ENCODE measurements at regions not wholly inside any gene's neighbourhood (a gene's known extent, or its start where the extent isn't known, plus 50 kb on each side); places are given as distances from the start of the nearest gene placed in this dataset.

- TF ChIP-seq AKNA (CRISPR knock-in tag; IDR thresholded peaks at IDR 0.05; ENCODE audit: borderline replicate concordance) (no peak), ARNT (IDR thresholded peaks at IDR 0.05) (no peak), ZNF34 (CRISPR knock-in tag; IDR thresholded peaks at IDR 0.05; ENCODE audit: borderline replicate concordance) (no peak), SIX4 (CRISPR knock-in tag; IDR thresholded peaks at IDR 0.05) (no peak), TBL1XR1 (IDR thresholded peaks at IDR 0.05; ENCODE audit: borderline replicate concordance, low read length, partially characterized antibody) (no peak), SMAD1 (CRISPR knock-in tag; IDR thresholded peaks at IDR 0.05; ENCODE audit: borderline replicate concordance, low read depth) (no peak), ZNF652 (CRISPR knock-in tag; IDR thresholded peaks at IDR 0.05; ENCODE audit: borderline replicate concordance, low read depth) (no peak), ZSCAN5A (CRISPR knock-in tag; IDR thresholded peaks at IDR 0.05; ENCODE audit: borderline replicate concordance) (no peak), ZBTB25 (CRISPR knock-in tag; IDR thresholded peaks at IDR 0.05) (no peak), GATA4 (IDR thresholded peaks at IDR 0.05; ENCODE audit: borderline replicate concordance, low read depth) (no peak), NFATC3 (CRISPR knock-in tag; IDR thresholded peaks at IDR 0.05) (no peak), ZNF788 (CRISPR knock-in tag; IDR thresholded peaks at IDR 0.05; ENCODE audit: borderline replicate concordance) (no peak), SOX13 (IDR thresholded peaks at IDR 0.05) (no peak), SOX13 (CRISPR knock-in tag; conservative IDR thresholded peaks at IDR 0.05 in 1 of 2, IDR thresholded peaks at IDR 0.05 in 1 of 2) (peak in 1 of 2 experiments; percentile 29; a peak in 1 of 4 replicates), ZNF451 (CRISPR knock-in tag; IDR thresholded peaks at IDR 0.05) (no peak), RNF2 (conservative IDR thresholded peaks at IDR 0.05; ENCODE audit: low read depth) (no peak), EEA1 (CRISPR knock-in tag; IDR thresholded peaks at IDR 0.05; ENCODE audit: borderline replicate concordance) (no peak), ZNF138 (CRISPR knock-in tag; IDR thresholded peaks at IDR 0.05; ENCODE audit: low read depth) (no peak), ZNF550 (CRISPR knock-in tag; IDR thresholded peaks at IDR 0.05; ENCODE audit: borderline replicate concordance) (no peak), ARHGAP35 (CRISPR knock-in tag; IDR thresholded peaks at IDR 0.05; ENCODE audit: borderline replicate concordance) (no peak), TBX3 (IDR thresholded peaks at IDR 0.05; ENCODE audit: borderline replicate concordance) (no peak), ZBTB43 (CRISPR knock-in tag; conservative IDR thresholded peaks at IDR 0.05) (no peak), ZNF3 (CRISPR knock-in tag; IDR thresholded peaks at IDR 0.05) (no peak), DMAP1 (CRISPR knock-in tag; IDR thresholded peaks at IDR 0.05) (no peak), ZNF879 (CRISPR knock-in tag; IDR thresholded peaks at IDR 0.05) (no peak)
Observed at GRCh38 chr20:48287021-48287494, 501.8 kb upstream of the SULF2 start (continued).
